Caco-2 (cell line): ENCODE measurements at regions not wholly inside any gene's neighbourhood (a gene's known extent, or its start where the extent isn't known, plus 50 kb on each side); places are given as distances from the start of the nearest gene placed in this dataset.

Experiments
- BruUV-seq: library from RNA; stranded (reverse); fragments of 400-500 nt; replicated peaks from 2 replicates; lab custom pipeline; 2021; lab: Mats Ljungman, UMichigan
- CTCF ChIA-PET: fragments of 300-600 bp; sonication (Branson Sonifier 250); formaldehyde crosslinking; loops from one replicate; lab custom pipeline; 2022; ENCODE audit warnings: antibody characterized with exemption; lab: Charles Lee
- POLR2A ChIA-PET: fragments of 300-600 bp; sonication (Branson Sonifier 250); formaldehyde crosslinking; loops from one replicate; lab custom pipeline; 2022; ENCODE audit warnings: antibody characterized with exemption; lab: Charles Lee
- DNase-seq, 2 experiments: peaks; one replicate each; pipeline versions ENCODE4 v3.0.0 to v3.0.0-alpha.2; 2020 to 2022
- H3K27me3 ChIP-seq: replicated peaks from 2 replicates; pipeline ENCODE4 v1.6.0; 2011; ENCODE audit warnings: low read length; ENCODE audit not compliant: control insufficient read depth, insufficient read depth
- H3K36me3 ChIP-seq: 2 replicates; pipeline ENCODE4 v1.5.1; 2011; ENCODE audit warnings: low read length; ENCODE audit not compliant: control insufficient read depth, insufficient read depth
- H3K4me1 ChIP-seq: fragments of 250-450 bp; sonication (Bioruptor Pico); 2 replicates; pipeline ENCODE4 v1.5.1; 2020; ENCODE audit warnings: mild to moderate bottlenecking
- H3K4me3 ChIP-seq: 2 replicates; pipeline ENCODE4 v1.5.1; 2011; ENCODE audit warnings: low read depth, mild to moderate bottlenecking, control low read depth, low read length
- H3K9me3 ChIP-seq: fragments of 250-450 bp; sonication (Bioruptor Pico); 2 replicates; pipeline ENCODE4 v1.5.1; 2020; ENCODE audit warnings: mild to moderate bottlenecking, moderate library complexity
- H3K27ac Mint-ChIP-seq: one replicate; pipeline ENCODE4 v1.8.0; 2022; ENCODE audit warnings: mixed read lengths; ENCODE audit not compliant: unreplicated experiment
- H3K27me3 Mint-ChIP-seq: one replicate; pipeline ENCODE4 v1.8.0; 2022; ENCODE audit warnings: mixed read lengths; ENCODE audit not compliant: insufficient read depth, unreplicated experiment
- H3K36me3 Mint-ChIP-seq: one replicate; pipeline ENCODE4 v1.8.0; 2022; ENCODE audit warnings: mild to moderate bottlenecking, mixed read lengths; ENCODE audit not compliant: insufficient read depth, unreplicated experiment
- H3K4me1 Mint-ChIP-seq: one replicate; pipeline ENCODE4 v1.8.0; 2022; ENCODE audit warnings: low read depth, mixed read lengths; ENCODE audit not compliant: unreplicated experiment
- H3K4me3 Mint-ChIP-seq: one replicate; pipeline ENCODE4 v1.8.0; 2022; ENCODE audit warnings: mild to moderate bottlenecking, moderate library complexity, mixed read lengths; ENCODE audit not compliant: unreplicated experiment
- H3K9me3 Mint-ChIP-seq: one replicate; pipeline ENCODE4 v1.8.0; 2022; ENCODE audit warnings: mixed read lengths; ENCODE audit not compliant: unreplicated experiment
- intact Hi-C: fragments of 100-400 bp; cut with micrococcal nuclease; formaldehyde crosslinking; loops from one replicate; pipeline ENCODE4 v1.10.0; 2022; ENCODE audit not compliant: unreplicated experiment
- TF ChIP-seq, protein P1 (sequence below), 2 experiments: fragments of 200-600 bp in 1 of 2; IDR thresholded peaks; 1 replicate in 1 of 2; 2 replicates in 1 of 2; pipeline versions ENCODE4 v1.5.1 to v1.8.0; 2011 to 2022; ENCODE audit warnings: antibody characterized with exemption in 1 of 2, control low read depth in 1 of 2, inconsistent platforms in 1 of 2, low read depth in 1 of 2, low read length in 1 of 2, mild to moderate bottlenecking in 1 of 2, moderate library complexity in 1 of 2; ENCODE audit not compliant: insufficient read depth in 1 of 2, severe bottlenecking in 1 of 2, unreplicated experiment in 1 of 2

DNA sequence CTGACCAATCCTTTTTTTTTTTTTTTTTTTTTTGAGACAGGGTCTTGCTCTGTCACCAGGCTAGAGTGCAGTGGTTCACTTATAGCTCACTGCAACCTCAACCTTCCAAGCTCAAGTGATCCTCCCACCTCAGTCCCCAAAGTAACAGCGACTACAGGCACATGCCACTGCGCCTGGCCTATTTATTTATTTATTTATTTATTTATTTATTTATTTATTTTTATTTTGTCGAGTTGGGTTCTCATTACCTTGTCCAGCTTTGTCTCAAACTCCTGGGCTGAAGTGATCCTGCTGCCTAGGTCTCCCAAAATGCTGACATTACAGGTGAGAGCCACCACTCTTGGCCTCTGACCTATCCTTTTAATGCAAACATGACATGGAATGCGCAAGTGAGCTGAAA, 124.4 kb downstream of the GXYLT1 start:
- CTCF ChIA-PET = no interaction called here

GRCh38 chr12:42019746-42020145, 124.9 kb downstream of the GXYLT1 start:
- Histone ChIP-seq H3K9me3 (no peaks in the 10 kb centered on the region), H3K4me3 (no peak overlapping the region), H3K4me1 (no peaks in the 10 kb centered on the region), H3K36me3 (no peaks in the 10 kb centered on the region), H3K27me3 (peaks cover 2% of the 10 kb centered on the region)
- Mint-ChIP-seq H3K27ac (no peak overlapping the region), H3K27me3 (peaks cover 4% of the 10 kb centered on the region), H3K36me3 (no peaks in the 10 kb centered on the region), H3K4me3 (no peak overlapping the region), H3K4me1 (no peaks in the 10 kb centered on the region), H3K9me3 (no peaks in the 10 kb centered on the region)
- ChIA-PET CTCF (no interaction called here), POLR2A (no interaction called here)
- DNase-seq = no peak
- TF ChIP-seq, protein P1, sequence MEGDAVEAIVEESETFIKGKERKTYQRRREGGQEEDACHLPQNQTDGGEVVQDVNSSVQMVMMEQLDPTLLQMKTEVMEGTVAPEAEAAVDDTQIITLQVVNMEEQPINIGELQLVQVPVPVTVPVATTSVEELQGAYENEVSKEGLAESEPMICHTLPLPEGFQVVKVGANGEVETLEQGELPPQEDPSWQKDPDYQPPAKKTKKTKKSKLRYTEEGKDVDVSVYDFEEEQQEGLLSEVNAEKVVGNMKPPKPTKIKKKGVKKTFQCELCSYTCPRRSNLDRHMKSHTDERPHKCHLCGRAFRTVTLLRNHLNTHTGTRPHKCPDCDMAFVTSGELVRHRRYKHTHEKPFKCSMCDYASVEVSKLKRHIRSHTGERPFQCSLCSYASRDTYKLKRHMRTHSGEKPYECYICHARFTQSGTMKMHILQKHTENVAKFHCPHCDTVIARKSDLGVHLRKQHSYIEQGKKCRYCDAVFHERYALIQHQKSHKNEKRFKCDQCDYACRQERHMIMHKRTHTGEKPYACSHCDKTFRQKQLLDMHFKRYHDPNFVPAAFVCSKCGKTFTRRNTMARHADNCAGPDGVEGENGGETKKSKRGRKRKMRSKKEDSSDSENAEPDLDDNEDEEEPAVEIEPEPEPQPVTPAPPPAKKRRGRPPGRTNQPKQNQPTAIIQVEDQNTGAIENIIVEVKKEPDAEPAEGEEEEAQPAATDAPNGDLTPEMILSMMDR (IDR thresholded peaks at IDR 0.05; ENCODE audit: insufficient read depth in 1 of 2, low read depth in 1 of 2, low read length in 1 of 2, severe bottlenecking in 1 of 2, unreplicated experiment in 1 of 2) = no peak
- BruUV-seq = no TSS peak
- intact Hi-C loops = loop anchor here (5.0 kb wide), 5 partner anchors 87 to 757 kb away; no protein-coding TSS in a partner anchor

More for the DNA sequence above, 124.4 kb downstream of the GXYLT1 start:
- Mint-ChIP-seq H3K9me3 (no peaks in the 10 kb centered on the region), H3K27ac (no peak overlapping the region), H3K36me3 (no peaks in the 10 kb centered on the region), H3K4me1 (no peaks in the 10 kb centered on the region), H3K4me3 (no peak overlapping the region), H3K27me3 (peaks cover 4% of the 10 kb centered on the region)
- Histone ChIP-seq H3K36me3 (no peaks in the 10 kb centered on the region), H3K4me1 (no peaks in the 10 kb centered on the region), H3K27me3 (peaks cover 2% of the 10 kb centered on the region), H3K9me3 (no peaks in the 10 kb centered on the region), H3K4me3 (no peak overlapping the region)
- DNase-seq = no peak
- POLR2A ChIA-PET = no interaction called here
- TF ChIP-seq, protein P1 (IDR thresholded peaks at IDR 0.05; ENCODE audit: insufficient read depth in 1 of 2, low read depth in 1 of 2, low read length in 1 of 2, severe bottlenecking in 1 of 2, unreplicated experiment in 1 of 2) = no peak
- intact Hi-C loops = loop anchor here (5.0 kb wide), 5 partner anchors 88 to 758 kb away; no protein-coding TSS in a partner anchor
- BruUV-seq = no TSS peak

DNA sequence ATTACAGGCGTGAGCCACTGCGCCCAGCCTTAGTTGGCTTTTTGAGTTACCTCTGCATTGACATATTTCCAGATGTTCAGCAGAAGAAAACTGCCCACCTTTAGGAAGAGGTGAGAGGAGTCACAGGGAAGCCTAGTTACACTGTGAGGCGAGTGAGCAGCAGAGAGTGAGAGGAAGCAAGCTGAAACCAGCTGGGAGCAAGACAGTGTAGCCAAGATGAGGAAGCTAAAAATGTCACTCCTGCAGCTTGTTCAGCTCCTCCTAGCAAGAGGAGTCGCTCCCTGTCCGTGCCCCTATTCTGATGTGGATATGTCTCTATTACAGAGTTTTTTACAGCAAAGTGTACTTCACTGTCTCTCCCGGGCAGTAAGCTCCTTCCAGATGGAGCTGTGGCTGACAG, 127.6 kb downstream of the GXYLT1 start:
- no peak overlapping the region for H3K27ac Mint-ChIP-seq
- Histone ChIP-seq H3K4me3 (no peak overlapping the region), H3K9me3 (no peaks in the 10 kb centered on the region), H3K27me3 (no peaks in the 10 kb centered on the region), H3K4me1 (no peaks in the 10 kb centered on the region), H3K36me3 (no peaks in the 10 kb centered on the region)
- peaks cover 4% of the 10 kb centered on the region for H3K27me3 Mint-ChIP-seq
- H3K4me3 Mint-ChIP-seq = no peak overlapping the region
- ChIA-PET CTCF (no interaction called here), POLR2A (no interaction called here)
- TF ChIP-seq, protein P1 (IDR thresholded peaks at IDR 0.05; ENCODE audit: insufficient read depth in 1 of 2, low read depth in 1 of 2, low read length in 1 of 2, severe bottlenecking in 1 of 2, unreplicated experiment in 1 of 2) = no peak
- H3K4me1 Mint-ChIP-seq = no peaks in the 10 kb centered on the region
- no peaks in the 10 kb centered on the region for H3K9me3 Mint-ChIP-seq
- intact Hi-C loops = no loop called here
- no peaks in the 10 kb centered on the region for H3K36me3 Mint-ChIP-seq
- BruUV-seq = no TSS peak
- no peak for DNase-seq
